Neural cell (in vitro differentiated cells): ENCODE measurements at regions not wholly inside any gene's neighbourhood (a gene's known extent, or its start where the extent isn't known, plus 50 kb on each side); places are given as distances from the start of the nearest gene placed in this dataset.

Source experiments
- CTCF ChIP-seq: fragments of 450-650 bp; IDR thresholded peaks from 2 replicates; pipeline ENCODE4 v1.5.1; 2014; ENCODE audit warnings: antibody characterized with exemption, mild to moderate bottlenecking, moderate library complexity; ENCODE audit not compliant: poor library complexity, severe bottlenecking
- EP300 ChIP-seq: fragments of 450-650 bp; conservative IDR thresholded peaks from 2 replicates; pipeline ENCODE4 v1.6.1; 2014; ENCODE audit warnings: antibody characterized with exemption, mild to moderate bottlenecking, moderate library complexity; ENCODE audit not compliant: poor library complexity, severe bottlenecking
- POLR2AphosphoS5 ChIP-seq: IDR thresholded peaks from 2 replicates; pipeline ENCODE4 v1.6.1; 2012
- RAD21 ChIP-seq: fragments of 450-650 bp; conservative IDR thresholded peaks from 2 replicates; pipeline ENCODE4 v1.6.1; 2014; ENCODE audit warnings: antibody characterized with exemption, mild to moderate bottlenecking, moderate library complexity
- REST ChIP-seq: IDR thresholded peaks from 2 replicates; pipeline ENCODE4 v1.6.1; 2012; ENCODE audit warnings: borderline replicate concordance
- TAF1 ChIP-seq: IDR thresholded peaks from 2 replicates; pipeline ENCODE4 v1.6.1; 2012; ENCODE audit warnings: low read depth

- no peak for TF ChIP-seq CTCF
- no peak for TF ChIP-seq POLR2AphosphoS5
- no peak for TF ChIP-seq RAD21
- TF ChIP-seq EP300: no peak
- TF ChIP-seq TAF1: no peak
- no peak for TF ChIP-seq REST
Measured at GRCh38 chr1:113197719-113198330, 124.8 kb downstream of the LRIG2 start.
